Psoas muscle (tissue), 7 donors: ENCODE measurements at regions not wholly inside any gene's neighbourhood (a gene's known extent, or its start where the extent isn't known, plus 50 kb on each side); places are given as distances from the start of the nearest gene placed in this dataset.

Experiments
- ATAC-seq, 4 donors: fragments of 200-7000 bp; cut with Tn5 transposase; one replicate each; pipeline ENCODE4 v1.9.1; 2020; ENCODE audit warnings: moderate library complexity in 3 of 4, mild to moderate bottlenecking in 2 of 4
- DNase-seq, 2 donors: peaks; one replicate each; pipeline ENCODE4 v3.0.0-alpha.2; 2020
- H3K27ac ChIP-seq: fragments of 200-600 bp; one replicate; pipeline ENCODE4 v1.8.0; 2022
- H3K27me3 ChIP-seq, 3 donors: fragments of 200-600 bp in 1 of 3; one replicate each; pipeline versions ENCODE4 v1.6.1 to v1.8.0; 2013 to 2022; ENCODE audit warnings: low read length in 2 of 3, mild to moderate bottlenecking in 2 of 3, moderate library complexity in 1 of 3; ENCODE audit not compliant: insufficient read depth in 3 of 3
- H3K36me3 ChIP-seq, 2 donors: fragments of 200-600 bp in 1 of 2; one replicate each; pipeline versions ENCODE4 v1.6.1 to v1.8.0; 2013 to 2022; ENCODE audit warnings: low read depth in 1 of 2, mild to moderate bottlenecking in 1 of 2, moderate library complexity in 1 of 2; ENCODE audit not compliant: insufficient read depth in 1 of 2
- H3K4me1 ChIP-seq: fragments of 200-600 bp; one replicate; pipeline ENCODE4 v1.8.0; 2022
- H3K4me3 ChIP-seq: fragments of 200-600 bp; one replicate; pipeline ENCODE4 v1.8.0; 2022; ENCODE audit warnings: mild to moderate bottlenecking
- H3K9me3 ChIP-seq: fragments of 200-600 bp; one replicate; pipeline ENCODE4 v1.8.0; 2022
- CTCF ChIP-seq: fragments of 200-600 bp; IDR thresholded peaks from one replicate; pipeline ENCODE4 v1.8.0; 2022; ENCODE audit warnings: antibody characterized with exemption
- WGBS, 3 donors: extraction: QIAGEN DNeasy Blood & Tissue Kit; methylation state at CpG; one replicate each; pipeline versions ENCODE4 v1.1.6 to v1.1.7; 2013; 5-methylcytosine and 5-hydroxymethylcytosine counted together
- intact Hi-C, 2 donors: fragments of 100-400 bp; cut with DNase I; formaldehyde crosslinking; loops; one replicate each; pipeline versions ENCODE4 v1.11.0 to v1.14.2; 2022
- donor health status: healthy with polysubstance abuse.
- donor health status: DM: no; HTN: no; CAD: no; lungs with moderate emphysema.
- donor health status: Bipolar disorder and iron deficiency.
- donor health status: healthy.
- donor health status: DM: yes; HTN: yes; CAD: no.
- donor health status: DM: no; HTN: no; CAD: no.
- donor health status: DM: yes; HTN: yes; CAD: no.

- intact Hi-C loops: no loop called here
- no peaks in the 10 kb centered on the region for H3K36me3 ChIP-seq
- DNase-seq: no peak
- H3K9me3 ChIP-seq: no peaks in the 10 kb centered on the region
- no peaks in the 10 kb centered on the region for H3K27me3 ChIP-seq
- peak overlapping the region; percentile 21 for H3K27ac ChIP-seq
- TF ChIP-seq CTCF: no peak
- WGBS, 3 donors: 52 to 63% (median 56%) methylated on average over 5 of the region's 5 CpGs
- no peak overlapping the region for H3K4me3 ChIP-seq
- H3K4me1 ChIP-seq: no peaks in the 10 kb centered on the region
- ATAC-seq: peak; percentile 88 to 99 (median 98)
These were observed 111.7 kb downstream of the FAM50B start for GRCh38 chr6:3960754-3961361.

GRCh38 chr6:3961581-3962215 is 112.5 kb downstream of the FAM50B start:
- DNase-seq (no peak), ATAC-seq (no peak)
- WGBS, 3 donors: 77 to 83% (median 83%) methylated on average over 7 of the region's 7 CpGs
- no peak for TF ChIP-seq CTCF
- no peak overlapping the region for H3K4me3 ChIP-seq
- intact Hi-C loops: no loop called here
- no peaks in the 10 kb centered on the region for H3K4me1 ChIP-seq
- H3K27me3 ChIP-seq: no peaks in the 10 kb centered on the region
- no peaks in the 10 kb centered on the region for H3K9me3 ChIP-seq
- no peaks in the 10 kb centered on the region for H3K36me3 ChIP-seq
- H3K27ac ChIP-seq: peak overlapping the region; percentile 21

GRCh38 chr6:3962291-3963280 is 113.4 kb downstream of the FAM50B start:
- DNase-seq (no peak), ATAC-seq (no peak)
- no peak overlapping the region for H3K27ac ChIP-seq

GRCh38 chr6:3963426-3963825 is 114.3 kb downstream of the FAM50B start:
- WGBS, 3 donors: 65 to 69% (median 65%) methylated on average over 4 of the region's 4 CpGs
- no peaks in the 10 kb centered on the region for H3K36me3 ChIP-seq
- intact Hi-C loops: no loop called here
- no peak for TF ChIP-seq CTCF
- no peak overlapping the region for H3K27ac ChIP-seq
- no peak overlapping the region for H3K4me3 ChIP-seq
- no peaks in the 10 kb centered on the region for H3K4me1 ChIP-seq
- DNase-seq: no peak
- no peaks in the 10 kb centered on the region for H3K9me3 ChIP-seq
- ATAC-seq: no peak
- H3K27me3 ChIP-seq: no peaks in the 10 kb centered on the region

More at GRCh38 chr6:3962291-3963280, 113.4 kb downstream of the FAM50B start:
- 85 to 86% (median 85%) methylated on average over 7 of the region's 7 CpGs for WGBS, 3 donors
- no peak for TF ChIP-seq CTCF
- Histone ChIP-seq H3K4me1 (no peaks in the 10 kb centered on the region), H3K4me3 (no peak overlapping the region), H3K36me3 (no peaks in the 10 kb centered on the region), H3K9me3 (no peaks in the 10 kb centered on the region), H3K27me3 (no peaks in the 10 kb centered on the region)
- intact Hi-C loops: no loop called here
